ENCODE measurements at regions not wholly inside any gene's neighbourhood (a gene's known extent, or its start where the extent isn't known, plus 50 kb on each side); places are given as distances from the start of the nearest gene placed in this dataset.

GRCh38 chr17:34847938-34848337, 113.3 kb downstream of the CCT6B start:
- H4K8ac ChIP-seq (ENCODE audit: low read depth, low read length) = no peak overlapping the region
- H3K18ac ChIP-seq (ENCODE audit: low read length) = no peak overlapping the region
- H3K4me1 ChIP-seq (ENCODE audit: control insufficient read depth in 1 of 2, insufficient read depth in 2 of 2, low read length in 2 of 2) = no peaks in the 10 kb centered on the region
- DNase-seq = no peak
- H2BK120ac ChIP-seq (ENCODE audit: insufficient read depth, low read length, poor library complexity) = no peak overlapping the region
- no peak overlapping the region for H4K12ac ChIP-seq (ENCODE audit: low read depth, low read length)
- H3K14ac ChIP-seq (ENCODE audit: low read length) = no peak overlapping the region
- no peak overlapping the region for H3K9ac ChIP-seq (ENCODE audit: low read length)
- H3K27me3 ChIP-seq (ENCODE audit: insufficient read depth, low read length) = no peaks in the 10 kb centered on the region
- H3K9me3 ChIP-seq (ENCODE audit: insufficient read depth, low read depth, low read length) = peaks cover 3% of the 10 kb centered on the region
- WGBS (ENCODE audit: extremely low coverage, insufficient coverage, insufficient read length) = no CpG with 5 or more reads among the region's 3 CpGs
- H2BK12ac ChIP-seq (ENCODE audit: low read length) = no peak overlapping the region
- H4K91ac ChIP-seq (ENCODE audit: low read depth, low read length) = no peak overlapping the region
- H3K4me3 ChIP-seq (ENCODE audit: low read depth, low read length) = no peak overlapping the region
- H3K36me3 ChIP-seq (ENCODE audit: control insufficient read depth in 1 of 2, insufficient read depth in 2 of 2, low read length in 2 of 2) = no peaks in the 10 kb centered on the region
- H3K79me2 ChIP-seq (ENCODE audit: control insufficient read depth, insufficient read depth, low read length, poor library complexity) = no peaks in the 10 kb centered on the region
- H2AK5ac ChIP-seq (ENCODE audit: low read length) = no peak overlapping the region
- no peak overlapping the region for H2BK5ac ChIP-seq (ENCODE audit: low read depth, low read length, poor library complexity)
- no peak overlapping the region for H3K27ac ChIP-seq (ENCODE audit: low read depth, low read length)
- H3K4me2 ChIP-seq (ENCODE audit: low read length) = no peak overlapping the region
- no peak overlapping the region for H2AFZ ChIP-seq (ENCODE audit: insufficient read depth, low read length, poor library complexity)
- no peak overlapping the region for H3K4ac ChIP-seq (ENCODE audit: low read depth, low read length)
- H3K23ac ChIP-seq (ENCODE audit: low read length) = no peak overlapping the region
- no peaks in the 10 kb centered on the region for H3K79me1 ChIP-seq (ENCODE audit: low read length)

GRCh38 chr17:34845296-34845695, 116.0 kb downstream of the CCT6B start:
- Histone ChIP-seq H2AFZ (ENCODE audit: insufficient read depth, low read length, poor library complexity) (no peak overlapping the region), H3K27ac (ENCODE audit: low read depth, low read length) (no peak overlapping the region), H3K23ac (ENCODE audit: low read length) (no peak overlapping the region), H3K4ac (ENCODE audit: low read depth, low read length) (no peak overlapping the region), H2BK12ac (ENCODE audit: low read length) (no peak overlapping the region), H3K4me2 (ENCODE audit: low read length) (no peak overlapping the region), H4K12ac (ENCODE audit: low read depth, low read length) (no peak overlapping the region), H3K4me1 (ENCODE audit: control insufficient read depth in 1 of 2, insufficient read depth in 2 of 2, low read length in 2 of 2) (no peaks in the 10 kb centered on the region), H3K18ac (ENCODE audit: low read length) (no peak overlapping the region), H3K79me2 (ENCODE audit: control insufficient read depth, insufficient read depth, low read length, poor library complexity) (no peaks in the 10 kb centered on the region), H3K79me1 (ENCODE audit: low read length) (no peaks in the 10 kb centered on the region), H3K4me3 (ENCODE audit: low read depth, low read length) (no peak overlapping the region), H3K14ac (ENCODE audit: low read length) (no peak overlapping the region), H3K9me3 (ENCODE audit: insufficient read depth, low read depth, low read length) (peaks cover 5% of the 10 kb centered on the region), H2BK120ac (ENCODE audit: insufficient read depth, low read length, poor library complexity) (no peak overlapping the region), H4K91ac (ENCODE audit: low read depth, low read length) (no peak overlapping the region), H3K9ac (ENCODE audit: low read length) (no peak overlapping the region), H2BK5ac (ENCODE audit: low read depth, low read length, poor library complexity) (no peak overlapping the region), H3K36me3 (ENCODE audit: control insufficient read depth in 1 of 2, insufficient read depth in 2 of 2, low read length in 2 of 2) (no peaks in the 10 kb centered on the region), H2AK5ac (ENCODE audit: low read length) (no peak overlapping the region), H4K8ac (ENCODE audit: low read depth, low read length) (no peak overlapping the region), H3K27me3 (ENCODE audit: insufficient read depth, low read length) (no peaks in the 10 kb centered on the region)
- WGBS (ENCODE audit: extremely low coverage, insufficient coverage, insufficient read length) = no CpG with 5 or more reads among the region's 3 CpGs
- no peak for DNase-seq

- no peak overlapping the region for H3K27ac ChIP-seq (ENCODE audit: low read depth, low read length)
- no peak overlapping the region for H2AK5ac ChIP-seq (ENCODE audit: low read length)
- no peak overlapping the region for H3K4me3 ChIP-seq (ENCODE audit: low read depth, low read length)
- H2BK12ac ChIP-seq (ENCODE audit: low read length) = no peak overlapping the region
- H2AFZ ChIP-seq (ENCODE audit: insufficient read depth, low read length, poor library complexity) = no peak overlapping the region
- H3K4ac ChIP-seq (ENCODE audit: low read depth, low read length) = no peak overlapping the region
- H3K18ac ChIP-seq (ENCODE audit: low read length) = no peak overlapping the region
- peaks cover 5% of the 10 kb centered on the region for H3K9me3 ChIP-seq (ENCODE audit: insufficient read depth, low read depth, low read length)
- no peak overlapping the region for H2BK120ac ChIP-seq (ENCODE audit: insufficient read depth, low read length, poor library complexity)
- no peaks in the 10 kb centered on the region for H3K27me3 ChIP-seq (ENCODE audit: insufficient read depth, low read length)
- no peak overlapping the region for H3K9ac ChIP-seq (ENCODE audit: low read length)
- H3K4me2 ChIP-seq (ENCODE audit: low read length) = no peak overlapping the region
- DNase-seq = no peak
- H4K12ac ChIP-seq (ENCODE audit: low read depth, low read length) = no peak overlapping the region
- no peak overlapping the region for H4K91ac ChIP-seq (ENCODE audit: low read depth, low read length)
- H3K14ac ChIP-seq (ENCODE audit: low read length) = no peak overlapping the region
- H3K79me2 ChIP-seq (ENCODE audit: control insufficient read depth, insufficient read depth, low read length, poor library complexity) = no peaks in the 10 kb centered on the region
- H4K8ac ChIP-seq (ENCODE audit: low read depth, low read length) = no peak overlapping the region
- no peak overlapping the region for H3K23ac ChIP-seq (ENCODE audit: low read length)
- no peaks in the 10 kb centered on the region for H3K4me1 ChIP-seq (ENCODE audit: control insufficient read depth in 1 of 2, insufficient read depth in 2 of 2, low read length in 2 of 2)
- no peaks in the 10 kb centered on the region for H3K36me3 ChIP-seq (ENCODE audit: control insufficient read depth in 1 of 2, insufficient read depth in 2 of 2, low read length in 2 of 2)
- H2BK5ac ChIP-seq (ENCODE audit: low read depth, low read length, poor library complexity) = no peak overlapping the region
- no peaks in the 10 kb centered on the region for H3K79me1 ChIP-seq (ENCODE audit: low read length)
- no CpG with 5 or more reads among the region's 3 CpGs for WGBS (ENCODE audit: extremely low coverage, insufficient coverage, insufficient read length)
Measured at GRCh38 chr17:34843682-34844081, 117.6 kb downstream of the CCT6B start.

GRCh38 chr17:34842235-34842634, 119.0 kb downstream of the CCT6B start:
- Histone ChIP-seq H3K9me3 (ENCODE audit: insufficient read depth, low read depth, low read length) (peaks cover 5% of the 10 kb centered on the region), H4K12ac (ENCODE audit: low read depth, low read length) (no peak overlapping the region), H3K27me3 (ENCODE audit: insufficient read depth, low read length) (no peaks in the 10 kb centered on the region), H4K8ac (ENCODE audit: low read depth, low read length) (no peak overlapping the region), H3K79me1 (ENCODE audit: low read length) (no peaks in the 10 kb centered on the region), H2AK5ac (ENCODE audit: low read length) (no peak overlapping the region), H2AFZ (ENCODE audit: insufficient read depth, low read length, poor library complexity) (no peak overlapping the region), H2BK120ac (ENCODE audit: insufficient read depth, low read length, poor library complexity) (no peak overlapping the region), H3K4ac (ENCODE audit: low read depth, low read length) (no peak overlapping the region), H3K18ac (ENCODE audit: low read length) (no peak overlapping the region), H3K27ac (ENCODE audit: low read depth, low read length) (no peak overlapping the region), H3K79me2 (ENCODE audit: control insufficient read depth, insufficient read depth, low read length, poor library complexity) (no peaks in the 10 kb centered on the region), H3K4me3 (ENCODE audit: low read depth, low read length) (no peak overlapping the region), H4K91ac (ENCODE audit: low read depth, low read length) (no peak overlapping the region), H3K23ac (ENCODE audit: low read length) (no peak overlapping the region), H2BK12ac (ENCODE audit: low read length) (no peak overlapping the region), H3K14ac (ENCODE audit: low read length) (no peak overlapping the region), H3K4me2 (ENCODE audit: low read length) (no peak overlapping the region), H2BK5ac (ENCODE audit: low read depth, low read length, poor library complexity) (no peak overlapping the region), H3K9ac (ENCODE audit: low read length) (no peak overlapping the region), H3K36me3 (ENCODE audit: control insufficient read depth in 1 of 2, insufficient read depth in 2 of 2, low read length in 2 of 2) (no peaks in the 10 kb centered on the region), H3K4me1 (ENCODE audit: control insufficient read depth in 1 of 2, insufficient read depth in 2 of 2, low read length in 2 of 2) (no peaks in the 10 kb centered on the region)
- WGBS (ENCODE audit: extremely low coverage, insufficient coverage, insufficient read length) = no CpG with 5 or more reads among the region's 5 CpGs
- DNase-seq = no peak

Measured in trophoblast cell (in vitro differentiated cells and primary cell).